ENCODE measurements at regions not wholly inside any gene's neighbourhood (a gene's known extent, or its start where the extent isn't known, plus 50 kb on each side); places are given as distances from the start of the nearest gene placed in this dataset.

- no peak for TF ChIP-seq MXI1 (conservative IDR thresholded peaks at IDR 0.05; ENCODE audit: poor library complexity, severe bottlenecking)
- TF ChIP-seq, protein P1, sequence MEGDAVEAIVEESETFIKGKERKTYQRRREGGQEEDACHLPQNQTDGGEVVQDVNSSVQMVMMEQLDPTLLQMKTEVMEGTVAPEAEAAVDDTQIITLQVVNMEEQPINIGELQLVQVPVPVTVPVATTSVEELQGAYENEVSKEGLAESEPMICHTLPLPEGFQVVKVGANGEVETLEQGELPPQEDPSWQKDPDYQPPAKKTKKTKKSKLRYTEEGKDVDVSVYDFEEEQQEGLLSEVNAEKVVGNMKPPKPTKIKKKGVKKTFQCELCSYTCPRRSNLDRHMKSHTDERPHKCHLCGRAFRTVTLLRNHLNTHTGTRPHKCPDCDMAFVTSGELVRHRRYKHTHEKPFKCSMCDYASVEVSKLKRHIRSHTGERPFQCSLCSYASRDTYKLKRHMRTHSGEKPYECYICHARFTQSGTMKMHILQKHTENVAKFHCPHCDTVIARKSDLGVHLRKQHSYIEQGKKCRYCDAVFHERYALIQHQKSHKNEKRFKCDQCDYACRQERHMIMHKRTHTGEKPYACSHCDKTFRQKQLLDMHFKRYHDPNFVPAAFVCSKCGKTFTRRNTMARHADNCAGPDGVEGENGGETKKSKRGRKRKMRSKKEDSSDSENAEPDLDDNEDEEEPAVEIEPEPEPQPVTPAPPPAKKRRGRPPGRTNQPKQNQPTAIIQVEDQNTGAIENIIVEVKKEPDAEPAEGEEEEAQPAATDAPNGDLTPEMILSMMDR (IDR thresholded peaks at IDR 0.05; ENCODE audit: poor library complexity, severe bottlenecking) = no peak
- no peak for TF ChIP-seq POLR2AphosphoS5 (IDR thresholded peaks at IDR 0.05)
- TF ChIP-seq SMC3 (conservative IDR thresholded peaks at IDR 0.05; ENCODE audit: poor library complexity) = no peak
- TF ChIP-seq EP300 (conservative IDR thresholded peaks at IDR 0.05; ENCODE audit: poor library complexity, severe bottlenecking) = no peak
- TF ChIP-seq, protein P2, sequence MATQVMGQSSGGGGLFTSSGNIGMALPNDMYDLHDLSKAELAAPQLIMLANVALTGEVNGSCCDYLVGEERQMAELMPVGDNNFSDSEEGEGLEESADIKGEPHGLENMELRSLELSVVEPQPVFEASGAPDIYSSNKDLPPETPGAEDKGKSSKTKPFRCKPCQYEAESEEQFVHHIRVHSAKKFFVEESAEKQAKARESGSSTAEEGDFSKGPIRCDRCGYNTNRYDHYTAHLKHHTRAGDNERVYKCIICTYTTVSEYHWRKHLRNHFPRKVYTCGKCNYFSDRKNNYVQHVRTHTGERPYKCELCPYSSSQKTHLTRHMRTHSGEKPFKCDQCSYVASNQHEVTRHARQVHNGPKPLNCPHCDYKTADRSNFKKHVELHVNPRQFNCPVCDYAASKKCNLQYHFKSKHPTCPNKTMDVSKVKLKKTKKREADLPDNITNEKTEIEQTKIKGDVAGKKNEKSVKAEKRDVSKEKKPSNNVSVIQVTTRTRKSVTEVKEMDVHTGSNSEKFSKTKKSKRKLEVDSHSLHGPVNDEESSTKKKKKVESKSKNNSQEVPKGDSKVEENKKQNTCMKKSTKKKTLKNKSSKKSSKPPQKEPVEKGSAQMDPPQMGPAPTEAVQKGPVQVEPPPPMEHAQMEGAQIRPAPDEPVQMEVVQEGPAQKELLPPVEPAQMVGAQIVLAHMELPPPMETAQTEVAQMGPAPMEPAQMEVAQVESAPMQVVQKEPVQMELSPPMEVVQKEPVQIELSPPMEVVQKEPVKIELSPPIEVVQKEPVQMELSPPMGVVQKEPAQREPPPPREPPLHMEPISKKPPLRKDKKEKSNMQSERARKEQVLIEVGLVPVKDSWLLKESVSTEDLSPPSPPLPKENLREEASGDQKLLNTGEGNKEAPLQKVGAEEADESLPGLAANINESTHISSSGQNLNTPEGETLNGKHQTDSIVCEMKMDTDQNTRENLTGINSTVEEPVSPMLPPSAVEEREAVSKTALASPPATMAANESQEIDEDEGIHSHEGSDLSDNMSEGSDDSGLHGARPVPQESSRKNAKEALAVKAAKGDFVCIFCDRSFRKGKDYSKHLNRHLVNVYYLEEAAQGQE (IDR thresholded peaks at IDR 0.05; ENCODE audit: borderline replicate concordance) = no peak
- TF ChIP-seq EZH2 (IDR thresholded peaks at IDR 0.05; ENCODE audit: borderline replicate concordance, insufficient read depth, low read length, poor library complexity, severe bottlenecking) = no peak
- TF ChIP-seq TAF1 (IDR thresholded peaks at IDR 0.05; ENCODE audit: low read depth) = no peak
These were observed 158.1 kb upstream of the ANXA10 start for GRCh38 chr4:167934216-167934615.

All from neural cell (in vitro differentiated cells).